ENCODE measurements at regions not wholly inside any gene's neighbourhood (a gene's known extent, or its start where the extent isn't known, plus 50 kb on each side); places are given as distances from the start of the nearest gene placed in this dataset.

DNA sequence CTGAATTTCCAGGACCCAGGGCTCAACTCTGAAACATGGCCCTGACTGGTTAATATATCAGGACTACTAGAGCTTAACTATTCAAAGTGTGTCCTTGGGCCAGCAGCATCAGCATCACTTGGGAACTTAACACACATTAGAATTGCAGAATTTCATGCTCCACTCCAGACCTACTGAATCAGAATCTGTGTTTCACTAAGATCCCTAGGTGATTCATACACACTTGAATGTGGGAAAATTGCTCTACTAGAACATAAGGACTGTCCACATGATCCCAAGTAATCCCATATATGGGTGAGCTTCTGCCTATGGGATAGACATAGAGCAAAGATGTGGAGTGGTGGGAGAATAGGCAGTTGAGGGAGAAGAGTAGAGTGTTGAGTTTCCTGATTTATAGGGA, 192.5 kb upstream of the CLNK start:
- Histone ChIP-seq H3K36me3 (ENCODE audit: control insufficient read depth, insufficient read depth, low read length) (no peaks in the 10 kb centered on the region), H3K9me3 (ENCODE audit: control insufficient read depth, low read length) (no peaks in the 10 kb centered on the region), H3K9ac (no peak overlapping the region), H3K27ac (no peak overlapping the region), H2AFZ (no peak overlapping the region), H3K4me3 (ENCODE audit: low read depth, low read length) (no peak overlapping the region), H3K79me2 (no peaks in the 10 kb centered on the region), H3K4me2 (ENCODE audit: low read length) (no peak overlapping the region), H3K27me3 (ENCODE audit: control insufficient read depth, insufficient read depth, low read length) (no peaks in the 10 kb centered on the region), H3K4me1 (no peaks in the 10 kb centered on the region)
- TF ChIP-seq, protein P1, sequence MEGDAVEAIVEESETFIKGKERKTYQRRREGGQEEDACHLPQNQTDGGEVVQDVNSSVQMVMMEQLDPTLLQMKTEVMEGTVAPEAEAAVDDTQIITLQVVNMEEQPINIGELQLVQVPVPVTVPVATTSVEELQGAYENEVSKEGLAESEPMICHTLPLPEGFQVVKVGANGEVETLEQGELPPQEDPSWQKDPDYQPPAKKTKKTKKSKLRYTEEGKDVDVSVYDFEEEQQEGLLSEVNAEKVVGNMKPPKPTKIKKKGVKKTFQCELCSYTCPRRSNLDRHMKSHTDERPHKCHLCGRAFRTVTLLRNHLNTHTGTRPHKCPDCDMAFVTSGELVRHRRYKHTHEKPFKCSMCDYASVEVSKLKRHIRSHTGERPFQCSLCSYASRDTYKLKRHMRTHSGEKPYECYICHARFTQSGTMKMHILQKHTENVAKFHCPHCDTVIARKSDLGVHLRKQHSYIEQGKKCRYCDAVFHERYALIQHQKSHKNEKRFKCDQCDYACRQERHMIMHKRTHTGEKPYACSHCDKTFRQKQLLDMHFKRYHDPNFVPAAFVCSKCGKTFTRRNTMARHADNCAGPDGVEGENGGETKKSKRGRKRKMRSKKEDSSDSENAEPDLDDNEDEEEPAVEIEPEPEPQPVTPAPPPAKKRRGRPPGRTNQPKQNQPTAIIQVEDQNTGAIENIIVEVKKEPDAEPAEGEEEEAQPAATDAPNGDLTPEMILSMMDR (IDR thresholded peaks at IDR 0.05): no peak

DNA sequence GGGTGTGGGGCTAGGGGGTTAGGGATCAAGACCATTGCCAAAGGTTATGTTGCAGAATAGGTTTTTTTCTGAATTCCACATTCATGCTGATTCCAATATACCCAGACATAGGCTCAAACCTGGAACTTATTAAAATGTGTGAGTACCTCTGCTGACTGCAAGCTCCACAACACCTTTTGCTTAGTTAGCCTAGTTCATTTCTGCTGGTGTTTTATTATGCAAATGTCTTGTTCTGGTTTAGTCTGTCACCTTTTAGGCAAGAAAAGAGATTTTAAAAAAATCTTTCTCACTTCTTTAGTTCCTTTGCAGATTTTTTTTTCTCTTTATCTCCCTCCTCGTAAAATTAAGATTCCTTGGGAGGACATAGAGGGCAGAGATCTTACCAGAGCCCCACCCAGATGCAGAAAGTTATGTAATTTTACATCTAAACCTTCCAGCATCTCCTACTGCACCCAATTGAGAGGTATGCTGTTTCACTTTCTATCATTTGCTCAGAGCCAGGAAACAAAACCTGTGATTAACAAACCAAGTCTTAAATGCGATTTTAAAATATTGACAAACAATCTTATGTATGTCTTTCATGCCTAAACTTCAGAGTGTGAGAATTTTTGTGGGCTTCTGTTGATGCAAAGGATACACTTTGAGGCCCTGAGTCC, 190.7 kb upstream of the CLNK start:
- TF ChIP-seq, protein P1 (IDR thresholded peaks at IDR 0.05): no peak

DNA sequence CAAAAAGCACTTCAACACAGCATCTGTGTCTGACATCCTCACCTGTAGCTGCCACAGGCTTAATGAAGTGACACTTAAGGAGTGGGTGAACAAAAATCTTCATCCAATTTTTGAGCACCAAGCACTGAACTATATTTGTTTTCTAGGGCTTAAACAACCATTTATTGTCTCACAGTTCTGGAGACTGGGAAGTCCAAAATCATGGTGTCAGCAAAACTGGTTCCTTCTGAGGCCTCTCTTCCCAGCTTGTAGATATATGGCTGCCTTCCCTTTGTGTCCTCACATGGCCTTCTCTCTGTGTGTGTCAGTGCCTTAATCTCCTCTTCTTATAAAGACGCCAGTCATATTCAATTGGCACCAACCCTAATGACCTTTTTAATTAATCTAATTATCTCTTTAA, 189.2 kb upstream of the CLNK start:
- H3K4me3 ChIP-seq (ENCODE audit: low read depth, low read length): no peak overlapping the region
- H3K79me2 ChIP-seq: no peaks in the 10 kb centered on the region
- TF ChIP-seq, protein P1 (IDR thresholded peaks at IDR 0.05): no peak
- no peak overlapping the region for H2AFZ ChIP-seq
- no peaks in the 10 kb centered on the region for H3K4me1 ChIP-seq
- H3K27me3 ChIP-seq (ENCODE audit: control insufficient read depth, insufficient read depth, low read length): no peaks in the 10 kb centered on the region
- H3K36me3 ChIP-seq (ENCODE audit: control insufficient read depth, insufficient read depth, low read length): no peaks in the 10 kb centered on the region
- no peak overlapping the region for H3K9ac ChIP-seq
- H3K27ac ChIP-seq: no peak overlapping the region
- H3K9me3 ChIP-seq (ENCODE audit: control insufficient read depth, low read length): no peaks in the 10 kb centered on the region
- H3K4me2 ChIP-seq (ENCODE audit: low read length): no peak overlapping the region

More for the DNA sequence above, 190.7 kb upstream of the CLNK start:
- Histone ChIP-seq H3K9me3 (ENCODE audit: control insufficient read depth, low read length) (no peaks in the 10 kb centered on the region), H3K9ac (no peak overlapping the region), H3K4me1 (no peaks in the 10 kb centered on the region), H3K4me3 (ENCODE audit: low read depth, low read length) (no peak overlapping the region), H3K36me3 (ENCODE audit: control insufficient read depth, insufficient read depth, low read length) (no peaks in the 10 kb centered on the region), H3K79me2 (no peaks in the 10 kb centered on the region), H2AFZ (no peak overlapping the region), H3K4me2 (ENCODE audit: low read length) (no peak overlapping the region), H3K27ac (no peak overlapping the region), H3K27me3 (ENCODE audit: control insufficient read depth, insufficient read depth, low read length) (no peaks in the 10 kb centered on the region)

DNA sequence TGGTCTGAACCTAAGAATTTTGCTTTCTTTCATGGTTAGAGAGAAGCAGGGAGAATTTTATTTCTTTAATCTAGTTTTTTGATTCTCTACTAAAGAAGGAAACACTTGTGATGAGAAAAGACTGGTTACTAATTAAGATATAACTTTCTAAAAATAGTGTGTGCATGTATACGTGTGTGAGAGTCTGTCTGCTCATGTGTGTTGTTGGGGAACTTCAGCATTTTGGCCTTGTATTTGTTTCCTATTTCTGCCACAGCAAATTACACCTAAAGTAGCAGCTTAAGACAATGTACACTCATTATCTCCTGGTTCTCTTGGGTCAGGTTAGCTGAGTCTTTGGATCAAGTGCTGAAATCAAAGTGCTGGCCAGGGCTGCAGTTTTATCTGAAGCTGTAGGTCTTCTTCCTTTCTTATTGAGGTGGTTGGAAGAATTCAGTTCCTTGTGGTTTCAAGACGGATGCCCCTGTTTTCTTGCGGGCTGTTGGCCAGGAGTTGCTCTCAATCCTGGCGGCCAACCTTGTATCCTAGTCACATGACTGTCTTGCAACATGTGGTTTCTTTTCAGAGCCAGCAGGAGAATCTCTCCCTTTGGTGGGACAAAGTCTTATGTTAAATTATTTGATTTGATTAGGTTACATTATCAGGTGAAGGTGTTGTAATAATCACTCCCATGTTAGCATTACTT, 188.4 kb upstream of the CLNK start:
- TF ChIP-seq, protein P1 (IDR thresholded peaks at IDR 0.05): no peak
- H3K27me3 ChIP-seq (ENCODE audit: control insufficient read depth, insufficient read depth, low read length): no peaks in the 10 kb centered on the region
- H3K9me3 ChIP-seq (ENCODE audit: control insufficient read depth, low read length): no peaks in the 10 kb centered on the region
- H3K79me2 ChIP-seq: no peaks in the 10 kb centered on the region
- H3K4me3 ChIP-seq (ENCODE audit: low read depth, low read length): no peak overlapping the region
- H3K4me2 ChIP-seq (ENCODE audit: low read length): no peak overlapping the region
- no peak overlapping the region for H3K9ac ChIP-seq
- no peak overlapping the region for H3K27ac ChIP-seq
- no peaks in the 10 kb centered on the region for H3K36me3 ChIP-seq (ENCODE audit: control insufficient read depth, insufficient read depth, low read length)
- no peaks in the 10 kb centered on the region for H3K4me1 ChIP-seq
- no peak overlapping the region for H2AFZ ChIP-seq

DNA sequence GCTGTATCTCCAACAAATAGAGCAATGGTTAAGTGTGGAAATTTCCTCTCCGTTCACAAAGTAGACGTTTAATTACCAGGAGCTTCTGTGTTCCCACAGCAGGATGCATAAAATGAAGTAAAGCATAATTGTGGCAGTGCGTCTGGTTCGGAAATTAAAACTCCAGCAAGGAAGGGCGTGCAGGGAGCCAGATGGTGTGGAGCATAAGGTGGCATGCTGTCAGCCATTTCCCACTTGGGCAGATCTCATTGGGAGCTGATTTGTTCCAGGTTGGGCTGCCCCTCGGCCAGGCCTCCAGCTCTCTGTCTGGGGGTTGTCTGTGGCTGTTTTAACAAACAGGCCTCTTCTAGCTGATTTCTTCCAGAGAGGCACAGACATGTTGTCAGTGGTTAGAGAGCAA, 182.1 kb upstream of the CLNK start:
- Histone ChIP-seq H3K4me1 (no peaks in the 10 kb centered on the region), H3K4me2 (ENCODE audit: low read length) (no peak overlapping the region), H3K36me3 (ENCODE audit: control insufficient read depth, insufficient read depth, low read length) (no peaks in the 10 kb centered on the region), H3K27me3 (ENCODE audit: control insufficient read depth, insufficient read depth, low read length) (no peaks in the 10 kb centered on the region), H3K4me3 (ENCODE audit: low read depth, low read length) (no peak overlapping the region), H2AFZ (no peak overlapping the region), H3K9me3 (ENCODE audit: control insufficient read depth, low read length) (no peaks in the 10 kb centered on the region), H3K27ac (no peak overlapping the region), H3K79me2 (no peaks in the 10 kb centered on the region), H3K9ac (no peak overlapping the region)
- TF ChIP-seq, protein P1 (IDR thresholded peaks at IDR 0.05): no peak
